Osteocyte (in vitro differentiated cells): ENCODE measurements at regions not wholly inside any gene's neighbourhood (a gene's known extent, or its start where the extent isn't known, plus 50 kb on each side); places are given as distances from the start of the nearest gene placed in this dataset.

Source experiments
- DNase-seq: peaks from one replicate; pipeline ENCODE4 v3.0.0; 2021; ENCODE audit warnings: mixed read lengths; ENCODE audit not compliant: unreplicated experiment; ENCODE audit errors: extremely low spot score
- H3K27ac Mint-ChIP-seq: one replicate; pipeline ENCODE4 v1.8.0; 2021; ENCODE audit warnings: mild to moderate bottlenecking, mixed read lengths; ENCODE audit not compliant: unreplicated experiment
- H3K27me3 Mint-ChIP-seq: one replicate; pipeline ENCODE4 v1.8.0; 2021; ENCODE audit warnings: mixed read lengths; ENCODE audit not compliant: unreplicated experiment
- H3K36me3 Mint-ChIP-seq: one replicate; pipeline ENCODE4 v1.8.0; 2021; ENCODE audit warnings: mixed read lengths; ENCODE audit not compliant: unreplicated experiment
- H3K4me1 Mint-ChIP-seq: one replicate; pipeline ENCODE4 v1.8.0; 2021; ENCODE audit warnings: mixed read lengths; ENCODE audit not compliant: unreplicated experiment
- H3K4me3 Mint-ChIP-seq: one replicate; pipeline ENCODE4 v1.8.0; 2021; ENCODE audit warnings: mild to moderate bottlenecking, moderate library complexity, mixed read lengths; ENCODE audit not compliant: unreplicated experiment
- H3K9me3 Mint-ChIP-seq: one replicate; pipeline ENCODE4 v1.8.0; 2021; ENCODE audit warnings: mixed read lengths; ENCODE audit not compliant: unreplicated experiment
- CTCF ChIP-seq: fragments of 200-600 bp; sonication (generic); IDR thresholded peaks from 2 replicates; pipeline ENCODE4 v1.5.0; 2021; ENCODE audit warnings: antibody characterized with exemption, mild to moderate bottlenecking, moderate library complexity

- Mint-ChIP-seq H3K4me1 (no peaks in the 10 kb centered on the region), H3K27me3 (peaks cover 6% of the 10 kb centered on the region), H3K36me3 (no peaks in the 10 kb centered on the region), H3K27ac (no peak overlapping the region), H3K4me3 (no peak overlapping the region), H3K9me3 (no peaks in the 10 kb centered on the region)
- no peak for TF ChIP-seq CTCF
- no peak for DNase-seq
These were observed 64.7 kb upstream of the TNIP3 start for GRCh38 chr4:121228848-121229247.

- Mint-ChIP-seq H3K27ac (no peak overlapping the region), H3K4me1 (no peaks in the 10 kb centered on the region), H3K36me3 (no peaks in the 10 kb centered on the region), H3K9me3 (no peaks in the 10 kb centered on the region), H3K27me3 (peaks cover 6% of the 10 kb centered on the region), H3K4me3 (no peak overlapping the region)
- no peak for TF ChIP-seq CTCF
- no peak for DNase-seq
These were observed 63.2 kb upstream of the TNIP3 start for GRCh38 chr4:121227341-121227792.

GRCh38 chr4:121226362-121226761, 62.2 kb upstream of the TNIP3 start:
- DNase-seq = no peak
- Mint-ChIP-seq H3K27me3 (peaks cover 6% of the 10 kb centered on the region), H3K36me3 (no peaks in the 10 kb centered on the region), H3K27ac (no peak overlapping the region), H3K4me3 (no peak overlapping the region), H3K4me1 (no peaks in the 10 kb centered on the region), H3K9me3 (no peaks in the 10 kb centered on the region)
- TF ChIP-seq CTCF = no peak

GRCh38 chr4:121221608-121222007, 57.5 kb upstream of the TNIP3 start:
- Mint-ChIP-seq H3K27me3 (peaks cover 10% of the 10 kb centered on the region), H3K4me3 (no peak overlapping the region), H3K9me3 (no peaks in the 10 kb centered on the region), H3K27ac (no peak overlapping the region), H3K36me3 (no peaks in the 10 kb centered on the region), H3K4me1 (no peaks in the 10 kb centered on the region)
- no peak for TF ChIP-seq CTCF
- no peak for DNase-seq

GRCh38 chr4:121221201-121221600, 57.1 kb upstream of the TNIP3 start:
- Mint-ChIP-seq H3K27ac (no peak overlapping the region), H3K4me3 (no peak overlapping the region), H3K27me3 (peaks cover 10% of the 10 kb centered on the region), H3K4me1 (no peaks in the 10 kb centered on the region), H3K36me3 (no peaks in the 10 kb centered on the region), H3K9me3 (no peaks in the 10 kb centered on the region)
- DNase-seq = no peak
- TF ChIP-seq CTCF = no peak
